ENCODE measurements at regions not wholly inside any gene's neighbourhood (a gene's known extent, or its start where the extent isn't known, plus 50 kb on each side); places are given as distances from the start of the nearest gene placed in this dataset.
A peak's percentile ranks its signal among the peaks of the same experiment; 100 is the strongest.

- H2AFZ ChIP-seq (ENCODE audit: low read length) = no peak overlapping the region
- no peaks in the 10 kb centered on the region for H3K9me3 ChIP-seq (ENCODE audit: low read length)
- H3K4me1 ChIP-seq (ENCODE audit: insufficient read depth, low read length) = no peaks in the 10 kb centered on the region
- H3K4me3 ChIP-seq (ENCODE audit: low read length) = no peak overlapping the region
- H3K79me2 ChIP-seq (ENCODE audit: low read length) = no peaks in the 10 kb centered on the region
- no peaks in the 10 kb centered on the region for H4K20me1 ChIP-seq (ENCODE audit: low read length)
- ChIA-PET POLR2A (ENCODE audit: unreplicated experiment) (no interaction called here), CTCF (no interaction called here)
- BruUV-seq (replicated peaks) = no TSS peak
- no peaks in the 10 kb centered on the region for H3K27me3 ChIP-seq (ENCODE audit: low read length)
- H3F3A ChIP-seq (ENCODE audit: low read length, unreplicated experiment) = no peaks in the 10 kb centered on the region
- intact Hi-C loops (cut with micrococcal nuclease) = no loop called here
- H3K36me3 ChIP-seq (ENCODE audit: low read depth, low read length) = no peaks in the 10 kb centered on the region
- H3K27ac ChIP-seq (ENCODE audit: low read length) = no peak overlapping the region
- no peak overlapping the region for H3K4me2 ChIP-seq (ENCODE audit: low read length)
- H3K9me2 ChIP-seq (replicated peaks; ENCODE audit: low read length) = no peaks in the 10 kb centered on the region
- DNase-seq (no peak), ATAC-seq (no peak)
- TF ChIP-seq EZH2phosphoT487 (IDR thresholded peaks at IDR 0.05; ENCODE audit: borderline replicate concordance, low read length) (no peak), EZH2 (IDR thresholded peaks at IDR 0.05; ENCODE audit: low read length, unreplicated experiment) (no peak)
- TF ChIP-seq, protein P1, sequence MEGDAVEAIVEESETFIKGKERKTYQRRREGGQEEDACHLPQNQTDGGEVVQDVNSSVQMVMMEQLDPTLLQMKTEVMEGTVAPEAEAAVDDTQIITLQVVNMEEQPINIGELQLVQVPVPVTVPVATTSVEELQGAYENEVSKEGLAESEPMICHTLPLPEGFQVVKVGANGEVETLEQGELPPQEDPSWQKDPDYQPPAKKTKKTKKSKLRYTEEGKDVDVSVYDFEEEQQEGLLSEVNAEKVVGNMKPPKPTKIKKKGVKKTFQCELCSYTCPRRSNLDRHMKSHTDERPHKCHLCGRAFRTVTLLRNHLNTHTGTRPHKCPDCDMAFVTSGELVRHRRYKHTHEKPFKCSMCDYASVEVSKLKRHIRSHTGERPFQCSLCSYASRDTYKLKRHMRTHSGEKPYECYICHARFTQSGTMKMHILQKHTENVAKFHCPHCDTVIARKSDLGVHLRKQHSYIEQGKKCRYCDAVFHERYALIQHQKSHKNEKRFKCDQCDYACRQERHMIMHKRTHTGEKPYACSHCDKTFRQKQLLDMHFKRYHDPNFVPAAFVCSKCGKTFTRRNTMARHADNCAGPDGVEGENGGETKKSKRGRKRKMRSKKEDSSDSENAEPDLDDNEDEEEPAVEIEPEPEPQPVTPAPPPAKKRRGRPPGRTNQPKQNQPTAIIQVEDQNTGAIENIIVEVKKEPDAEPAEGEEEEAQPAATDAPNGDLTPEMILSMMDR (conservative IDR thresholded peaks at IDR 0.05; ENCODE audit: low read depth, low read length) = no peak
- no peak overlapping the region for H3K9ac ChIP-seq (ENCODE audit: low read length)
Observed at GRCh38 chr16:65489531-65490023, 367.7 kb upstream of the CDH11 start.

GRCh38 chr16:65487231-65487630 lies 365.4 kb upstream of the CDH11 start:
- Histone ChIP-seq H4K20me1 (ENCODE audit: low read length) (no peaks in the 10 kb centered on the region), H3F3A (ENCODE audit: low read length, unreplicated experiment) (no peaks in the 10 kb centered on the region), H3K9me2 (replicated peaks; ENCODE audit: low read length) (no peaks in the 10 kb centered on the region), H3K36me3 (ENCODE audit: low read depth, low read length) (no peaks in the 10 kb centered on the region), H3K4me1 (ENCODE audit: insufficient read depth, low read length) (peaks cover 2% of the 10 kb centered on the region), H3K27ac (ENCODE audit: low read length) (no peak overlapping the region), H3K79me2 (ENCODE audit: low read length) (no peaks in the 10 kb centered on the region), H3K4me3 (ENCODE audit: low read length) (no peak overlapping the region), H3K4me2 (ENCODE audit: low read length) (no peak overlapping the region), H3K9me3 (ENCODE audit: low read length) (no peaks in the 10 kb centered on the region), H3K9ac (ENCODE audit: low read length) (no peak overlapping the region), H2AFZ (ENCODE audit: low read length) (no peak overlapping the region), H3K27me3 (ENCODE audit: low read length) (no peaks in the 10 kb centered on the region)
- BruUV-seq (replicated peaks) = no TSS peak
- DNase-seq (no peak), ATAC-seq (no peak)
- intact Hi-C loops (cut with micrococcal nuclease) = no loop called here
- TF ChIP-seq EZH2phosphoT487 (IDR thresholded peaks at IDR 0.05; ENCODE audit: borderline replicate concordance, low read length) (no peak), EZH2 (IDR thresholded peaks at IDR 0.05; ENCODE audit: low read length, unreplicated experiment) (no peak)
- TF ChIP-seq, protein P1 (conservative IDR thresholded peaks at IDR 0.05; ENCODE audit: low read depth, low read length) = no peak
- CTCF ChIA-PET = no interaction called here
- POLR2A ChIA-PET (ENCODE audit: unreplicated experiment) = no interaction called here

DNA sequence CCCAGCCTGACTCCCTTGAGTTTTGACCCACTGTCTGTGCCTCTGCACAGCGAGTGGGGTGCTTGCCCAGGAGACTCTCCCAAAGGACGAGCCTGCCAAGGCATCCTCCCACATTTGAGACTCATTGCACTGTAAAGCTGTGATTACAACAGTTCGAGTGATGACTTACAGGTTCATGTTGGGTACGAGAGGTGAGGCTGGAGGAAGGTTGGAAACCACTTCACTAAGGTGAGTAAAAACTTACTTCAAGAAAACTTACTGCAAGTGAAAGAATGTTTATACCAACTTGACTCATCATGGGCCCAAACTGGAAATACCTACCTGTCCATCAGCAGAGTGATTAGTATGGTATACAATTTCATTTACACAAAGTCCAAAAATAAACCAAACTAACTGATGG lies 360.1 kb upstream of the CDH11 start:
- H3K4me2 ChIP-seq (ENCODE audit: low read length) = peak overlapping the region; percentile 55
- no peak overlapping the region for H3K4me3 ChIP-seq (ENCODE audit: low read length)
- H3K9me3 ChIP-seq (ENCODE audit: low read length) = no peaks in the 10 kb centered on the region
- intact Hi-C loops (cut with micrococcal nuclease) = no loop called here
- no TSS peak for BruUV-seq (replicated peaks)
- no peaks in the 10 kb centered on the region for H3K27me3 ChIP-seq (ENCODE audit: low read length)
- no peaks in the 10 kb centered on the region for H3F3A ChIP-seq (ENCODE audit: low read length, unreplicated experiment)
- no peaks in the 10 kb centered on the region for H3K79me2 ChIP-seq (ENCODE audit: low read length)
- DNase-seq (peak; percentile 76), ATAC-seq (peak; percentile 43)
- H4K20me1 ChIP-seq (ENCODE audit: low read length) = no peaks in the 10 kb centered on the region
- no peaks in the 10 kb centered on the region for H3K9me2 ChIP-seq (replicated peaks; ENCODE audit: low read length)
- ChIA-PET POLR2A (ENCODE audit: unreplicated experiment) (no interaction called here), CTCF (no interaction called here)
- peak overlapping the region; percentile 51 for H3K27ac ChIP-seq (ENCODE audit: low read length)
- H2AFZ ChIP-seq (ENCODE audit: low read length) = no peak overlapping the region
- TF ChIP-seq, protein P1 (conservative IDR thresholded peaks at IDR 0.05; ENCODE audit: low read depth, low read length) = no peak
- no peak for TF ChIP-seq EZH2phosphoT487 (IDR thresholded peaks at IDR 0.05; ENCODE audit: borderline replicate concordance, low read length)
- TF ChIP-seq EZH2 (IDR thresholded peaks at IDR 0.05; ENCODE audit: low read length, unreplicated experiment) = no peak
- peaks cover 22% of the 10 kb centered on the region for H3K4me1 ChIP-seq (ENCODE audit: insufficient read depth, low read length)
- no peaks in the 10 kb centered on the region for H3K36me3 ChIP-seq (ENCODE audit: low read depth, low read length)
- no peak overlapping the region for H3K9ac ChIP-seq (ENCODE audit: low read length)
